Endothelial cell of umbilical vein (primary cell): ENCODE measurements at regions not wholly inside any gene's neighbourhood (a gene's known extent, or its start where the extent isn't known, plus 50 kb on each side); places are given as distances from the start of the nearest gene placed in this dataset.

Experiments
- BruUV-seq: library from RNA; stranded (reverse); fragments of 400-500 nt; replicated peaks from 2 replicates; lab custom pipeline; 2021; lab: Mats Ljungman, UMichigan
- CTCF ChIA-PET: fragments of 300-600, 350-600 bp; sonication (Branson Sonifier 250); formaldehyde crosslinking; loops from one replicate; lab custom pipeline; 2021; ENCODE audit warnings: antibody characterized with exemption, inconsistent platforms; lab: Charles Lee
- POLR2A ChIA-PET: fragments of 300-600, 350-600 bp; sonication (Branson Sonifier 250); formaldehyde crosslinking; loops from one replicate; lab custom pipeline; 2021; ENCODE audit warnings: antibody characterized with exemption, inconsistent platforms; lab: Charles Lee
- DNase-seq: peaks from one replicate; pipeline ENCODE4 v3.0.0-alpha.2; 2011; ENCODE audit warnings: low read depth, low spot score
- FAIRE-seq: peaks from 2 replicates; lab custom pipeline; 2011; peaks lifted over from hg19 to GRCh38; lab: Jason Lieb, UNC
- H2AFZ ChIP-seq: 2 replicates; pipeline ENCODE4 v1.6.0; 2012; ENCODE audit warnings: low read depth, low read length, control low read depth, inconsistent platforms
- H3K27ac ChIP-seq: 2 replicates; pipeline ENCODE4 v1.5.1; 2011; ENCODE audit warnings: low read depth, mild to moderate bottlenecking, control low read depth, low read length, moderate library complexity; ENCODE audit not compliant: insufficient read depth
- H3K27me3 ChIP-seq, 2 experiments: 2 replicates each; pipeline versions ENCODE4 v1.6.0 to v1.6.1; 2011; ENCODE audit warnings: low read length in 2 of 2, mixed read lengths in 1 of 2; ENCODE audit not compliant: control insufficient read depth in 2 of 2, insufficient read depth in 2 of 2
- H3K36me3 ChIP-seq, 2 experiments: 2 replicates in 1 of 2; 3 replicates in 1 of 2; pipeline ENCODE4 v1.5.1; 2011; ENCODE audit warnings: low read length in 2 of 2, mild to moderate bottlenecking in 1 of 2, moderate library complexity in 1 of 2; ENCODE audit not compliant: control insufficient read depth in 2 of 2, insufficient read depth in 2 of 2; ENCODE audit errors: extremely low read depth in 1 of 2
- H3K4me1 ChIP-seq: 3 replicates; pipeline ENCODE4 v1.5.1; 2011; ENCODE audit warnings: mild to moderate bottlenecking, low read length; ENCODE audit not compliant: control insufficient read depth, insufficient read depth; ENCODE audit errors: extremely low read depth
- H3K4me2 ChIP-seq: 2 replicates; pipeline ENCODE4 v1.6.1; 2011; ENCODE audit warnings: low read length, control low read depth, mixed read lengths; ENCODE audit not compliant: insufficient read depth
- H3K4me3 ChIP-seq, 3 experiments: fragments of 200-600 bp in 1 of 3; sonication (generic), shearing (Covaris generic) in 1 of 3; replicated peaks in 1 of 3; 2 replicates each; pipeline ENCODE4 v1.5.1; 2011 to 2016; ENCODE audit warnings: control low read depth in 3 of 3, low read length in 3 of 3, mild to moderate bottlenecking in 2 of 3, inconsistent platforms in 1 of 3, low read depth in 1 of 3, moderate library complexity in 1 of 3; ENCODE audit not compliant: insufficient read depth in 1 of 3
- H3K79me2 ChIP-seq: 2 replicates; pipeline ENCODE4 v1.6.0; 2012; ENCODE audit warnings: low read length, inconsistent platforms; ENCODE audit not compliant: control insufficient read depth, insufficient read depth
- H3K9ac ChIP-seq: replicated peaks from 2 replicates; pipeline ENCODE3; 2011; ENCODE audit warnings: low read length, control low read depth; ENCODE audit not compliant: insufficient read depth; ENCODE audit errors: extremely low read depth
- H3K9me1 ChIP-seq: replicated peaks from 3 replicates; pipeline ENCODE4 v1.6.0; 2011; ENCODE audit warnings: mild to moderate bottlenecking, low read length; ENCODE audit not compliant: control insufficient read depth, insufficient read depth; ENCODE audit errors: extremely low read depth
- H3K9me3 ChIP-seq: replicated peaks from 2 replicates; pipeline ENCODE4 v1.5.1; 2012; ENCODE audit warnings: low read length, inconsistent platforms; ENCODE audit not compliant: control insufficient read depth, insufficient read depth
- H4K20me1 ChIP-seq: replicated peaks from 2 replicates; pipeline ENCODE3; 2011; ENCODE audit warnings: mild to moderate bottlenecking, low read length; ENCODE audit not compliant: control insufficient read depth, insufficient read depth; ENCODE audit errors: extremely low read depth
- EZH2 ChIP-seq: IDR thresholded peaks from 2 replicates; pipeline ENCODE4 v1.6.1; 2012; ENCODE audit warnings: borderline replicate concordance, low read depth, mild to moderate bottlenecking, moderate library complexity, low read length, inconsistent platforms; ENCODE audit not compliant: severe bottlenecking
- FOS ChIP-seq: IDR thresholded peaks from 2 replicates; pipeline ENCODE4 v1.6.1; 2011; ENCODE audit warnings: mild to moderate bottlenecking, low read length, moderate library complexity, borderline replicate concordance; ENCODE audit not compliant: insufficient read depth
- GATA2 ChIP-seq: IDR thresholded peaks from 2 replicates; pipeline ENCODE4 v1.7.0; 2011; ENCODE audit warnings: low read depth, mild to moderate bottlenecking, moderate library complexity, mixed read lengths, low read length; ENCODE audit not compliant: insufficient read length, insufficient read depth
- JUN ChIP-seq: IDR thresholded peaks from 2 replicates; pipeline ENCODE4 v1.6.1; 2011; ENCODE audit warnings: borderline replicate concordance, low read depth; ENCODE audit not compliant: insufficient read length, insufficient read depth
- MYC ChIP-seq: IDR thresholded peaks from one replicate; pipeline ENCODE4 v1.6.1; 2011; ENCODE audit warnings: mild to moderate bottlenecking, low read depth, low read length
- POLR2A ChIP-seq: IDR thresholded peaks from 2 replicates; pipeline ENCODE4 v1.6.1; 2012; ENCODE audit warnings: low read depth, mild to moderate bottlenecking, control low read depth, low read length
- POLR2AphosphoS5 ChIP-seq: IDR thresholded peaks from 2 replicates; pipeline ENCODE4 v1.6.1; 2012; ENCODE audit warnings: low read depth, mild to moderate bottlenecking, control low read depth, low read length, moderate library complexity; ENCODE audit not compliant: insufficient read depth
- dilution Hi-C: fragments of 300-500 bp; cut with MboI; formaldehyde crosslinking; loops from one replicate; pipeline ENCODE4 v1.15.0; 2019; ENCODE audit warnings: low sequenced_read_pairs; ENCODE audit not compliant: extremely low pct_ligation_motif_present
- intact Hi-C: fragments of 100-400 bp; cut with micrococcal nuclease; formaldehyde crosslinking; loops from one replicate; pipeline ENCODE4 v1.10.0; 2022
- TF ChIP-seq, protein P1 (sequence below), 2 donors: IDR thresholded peaks; 1 replicate in 1 of 2; 2 replicates in 1 of 2; pipeline ENCODE4 v1.5.1; 2011; ENCODE audit warnings: low read length in 2 of 2, mild to moderate bottlenecking in 2 of 2, moderate library complexity in 2 of 2, control low read depth in 1 of 2, inconsistent platforms in 1 of 2, low read depth in 1 of 2; ENCODE audit not compliant: insufficient read depth in 1 of 2; ENCODE audit errors: extremely low read depth in 1 of 2
- TF ChIP-seq, protein P2 (sequence below): IDR thresholded peaks from 2 replicates; pipeline ENCODE4 v1.6.1; 2011; ENCODE audit not compliant: insufficient read depth, insufficient read length

DNA sequence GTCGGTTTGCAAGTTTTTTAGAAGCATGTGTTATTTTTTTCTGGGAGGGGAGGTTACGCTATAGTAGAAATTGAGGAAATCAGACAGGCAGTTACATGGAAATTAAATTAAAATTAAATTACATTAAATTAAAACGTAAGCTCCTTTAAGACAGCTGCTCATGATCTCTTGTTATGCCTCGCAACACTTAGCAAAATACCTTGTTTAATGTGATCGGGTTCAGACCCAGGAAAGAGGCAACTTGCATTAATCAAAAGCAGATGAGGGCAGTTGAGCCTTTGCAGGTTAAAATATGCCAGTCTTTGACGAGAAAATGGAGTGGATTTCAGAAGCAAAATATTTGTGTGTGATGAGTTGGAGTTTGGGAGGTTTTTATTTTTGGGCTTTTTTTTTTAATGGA, 651.8 kb downstream of the INHBA start:
- dilution Hi-C loops (no loop called here), intact Hi-C loops (no loop called here)
- FAIRE-seq = no peak

More for the DNA sequence above, 651.8 kb downstream of the INHBA start:
- no peaks in the 10 kb centered on the region for H4K20me1 ChIP-seq
- H3K9me3 ChIP-seq = no peaks in the 10 kb centered on the region
- no peaks in the 10 kb centered on the region for H3K4me1 ChIP-seq
- H3K27me3 ChIP-seq = no peaks in the 10 kb centered on the region
- no TSS peak for BruUV-seq
- H3K27ac ChIP-seq = no peak overlapping the region
- H3K9ac ChIP-seq = no peak overlapping the region
- no peak overlapping the region for H3K4me3 ChIP-seq
- ChIA-PET CTCF (interaction anchor here (0.6 to 1.0 kb wide), 3 partner anchors 19 to 762 kb away, joined by 3 to 4 read pairs (median 3); no protein-coding TSS in a partner anchor), POLR2A (no interaction called here)
- no peak for DNase-seq
- TF ChIP-seq, protein P1, sequence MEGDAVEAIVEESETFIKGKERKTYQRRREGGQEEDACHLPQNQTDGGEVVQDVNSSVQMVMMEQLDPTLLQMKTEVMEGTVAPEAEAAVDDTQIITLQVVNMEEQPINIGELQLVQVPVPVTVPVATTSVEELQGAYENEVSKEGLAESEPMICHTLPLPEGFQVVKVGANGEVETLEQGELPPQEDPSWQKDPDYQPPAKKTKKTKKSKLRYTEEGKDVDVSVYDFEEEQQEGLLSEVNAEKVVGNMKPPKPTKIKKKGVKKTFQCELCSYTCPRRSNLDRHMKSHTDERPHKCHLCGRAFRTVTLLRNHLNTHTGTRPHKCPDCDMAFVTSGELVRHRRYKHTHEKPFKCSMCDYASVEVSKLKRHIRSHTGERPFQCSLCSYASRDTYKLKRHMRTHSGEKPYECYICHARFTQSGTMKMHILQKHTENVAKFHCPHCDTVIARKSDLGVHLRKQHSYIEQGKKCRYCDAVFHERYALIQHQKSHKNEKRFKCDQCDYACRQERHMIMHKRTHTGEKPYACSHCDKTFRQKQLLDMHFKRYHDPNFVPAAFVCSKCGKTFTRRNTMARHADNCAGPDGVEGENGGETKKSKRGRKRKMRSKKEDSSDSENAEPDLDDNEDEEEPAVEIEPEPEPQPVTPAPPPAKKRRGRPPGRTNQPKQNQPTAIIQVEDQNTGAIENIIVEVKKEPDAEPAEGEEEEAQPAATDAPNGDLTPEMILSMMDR (IDR thresholded peaks at IDR 0.05; ENCODE audit: extremely low read depth in 1 of 2, insufficient read depth in 1 of 2, low read depth in 1 of 2, low read length in 2 of 2) = no peak
- TF ChIP-seq EZH2 = no peak
- no peak for TF ChIP-seq FOS
- no peak for TF ChIP-seq MYC
- TF ChIP-seq POLR2AphosphoS5 = no peak
- no peak for TF ChIP-seq JUN
- TF ChIP-seq POLR2A = no peak
- TF ChIP-seq, protein P2, sequence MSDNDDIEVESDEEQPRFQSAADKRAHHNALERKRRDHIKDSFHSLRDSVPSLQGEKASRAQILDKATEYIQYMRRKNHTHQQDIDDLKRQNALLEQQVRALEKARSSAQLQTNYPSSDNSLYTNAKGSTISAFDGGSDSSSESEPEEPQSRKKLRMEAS = no peak
- no peak for TF ChIP-seq GATA2
- H2AFZ ChIP-seq = no peak overlapping the region
- no peaks in the 10 kb centered on the region for H3K36me3 ChIP-seq
- H3K79me2 ChIP-seq = no peaks in the 10 kb centered on the region
- H3K4me2 ChIP-seq = no peak overlapping the region
- no peaks in the 10 kb centered on the region for H3K9me1 ChIP-seq
